Tibial nerve (tissue), 4 donors: ENCODE measurements at regions not wholly inside any gene's neighbourhood (a gene's known extent, or its start where the extent isn't known, plus 50 kb on each side); places are given as distances from the start of the nearest gene placed in this dataset.

Experiments
- CTCF ChIP-seq, 5 experiments: fragments of 200-600 bp in 3 of 5; fragments of 450-650 bp in 2 of 5; sonication (generic) in 3 of 5; IDR thresholded peaks; one replicate each; pipeline ENCODE4 v1.5.1; 2016 to 2019; ENCODE audit warnings: antibody characterized with exemption in 5 of 5, mild to moderate bottlenecking in 3 of 5, moderate library complexity in 2 of 5
- EP300 ChIP-seq, 2 donors: sonication (generic); formaldehyde crosslinking; IDR thresholded peaks; one replicate each; pipeline ENCODE4 v1.6.1; 2017; ENCODE audit warnings: antibody characterized with exemption in 2 of 2, mild to moderate bottlenecking in 1 of 2
- POLR2A ChIP-seq, 2 donors: fragments of 450-650 bp; IDR thresholded peaks; one replicate each; pipeline ENCODE4 v1.6.1; 2017; ENCODE audit warnings: antibody characterized with exemption in 2 of 2, mild to moderate bottlenecking in 2 of 2, moderate library complexity in 2 of 2

GRCh38 chr14:54186821-54187763 is 209.7 kb upstream of the CDKN3 start:
- no peak for TF ChIP-seq CTCF (IDR thresholded peaks at IDR 0.05)
- TF ChIP-seq POLR2A (IDR thresholded peaks at IDR 0.05) = no peak
- TF ChIP-seq EP300 (IDR thresholded peaks at IDR 0.05) = no peak
